Heart left ventricle (tissue), 13 donors: ENCODE measurements at regions not wholly inside any gene's neighbourhood (a gene's known extent, or its start where the extent isn't known, plus 50 kb on each side); places are given as distances from the start of the nearest gene placed in this dataset.

ENCODE experiments used
- CTCF ChIP-seq, 12 donors: fragments of 200-600 bp; sonication (generic) in 4 of 12; IDR thresholded peaks; one replicate each; pipeline versions ENCODE4 v1.5.0 to v1.8.0; 2018 to 2022; ENCODE audit warnings: antibody characterized with exemption in 12 of 12, mild to moderate bottlenecking in 5 of 12
- POLR2A ChIP-seq, 2 donors: fragments of 450-650 bp; IDR thresholded peaks; one replicate each; pipeline ENCODE4 v1.6.1; 2017; ENCODE audit warnings: antibody characterized with exemption in 2 of 2, mild to moderate bottlenecking in 2 of 2, moderate library complexity in 2 of 2
- donor health status: ischemic (EF 13 %, LVEDD 7.1; RV severe dilation, severe dysfunction).
- donor health status: DM: no; HTN: yes; CAD: no.
- donor health status: DM: no; HTN: no; CAD: no.
- donor health status: ischemic (EF 25% LVEDD 6.9; RV normal size, moderate dysfunction).
- donor health status: ischemic (EF 25% LVEDD 5.7; RV mildly dilated, moderate dysfunction).
- donor health status: ischemic (EF 35%, LVEDD 5.7; RV mildly dilated, moderate dysfunction).
- donor health status: nonischemic (EF 11% LVEDD 7.7; RV severe dilation, severe dysfunction).
- donor health status: DM: yes; HTN: yes; CAD: no.
- donor health status: PGD.
- donor health status: ischemic (EF 29% LVEDD 5.4; RV normal size, mild dysfunction).
- donor health status: nonischemic (EF 23%, LVEDD 6.1; RV moderate dilation, normal function).

- TF ChIP-seq POLR2A (IDR thresholded peaks at IDR 0.05): no peak
- TF ChIP-seq CTCF (IDR thresholded peaks at IDR 0.05): no peak
Measured at GRCh38 chr9:95605101-95605500, 88.3 kb upstream of the PTCH1 start.
